Vagina (tissue), 2 donors: ENCODE measurements at regions not wholly inside any gene's neighbourhood (a gene's known extent, or its start where the extent isn't known, plus 50 kb on each side); places are given as distances from the start of the nearest gene placed in this dataset.
"Not testable (repeated sequence)": the region's sequence is repeated elsewhere in the genome, so short reads cannot be mapped to it uniquely, and the experiment has no call there.

Source experiments
- DNase-seq, 2 donors: peaks; one replicate each; pipeline ENCODE4 v3.0.0-alpha.2; 2017; ENCODE audit errors: extremely low spot score in 2 of 2
- H3K27ac ChIP-seq: fragments of 200-600 bp; sonication (generic); one replicate; pipeline ENCODE4 v1.5.1; 2019
- H3K27me3 ChIP-seq: fragments of 200-600 bp; sonication (generic); one replicate; pipeline ENCODE4 v1.5.1; 2019
- H3K36me3 ChIP-seq, 2 donors: fragments of 200-600 bp; sonication (generic); one replicate each; pipeline ENCODE4 v1.5.1; 2017 to 2019
- H3K4me1 ChIP-seq: fragments of 200-600 bp; sonication (generic); one replicate; pipeline ENCODE4 v1.5.1; 2019
- H3K4me3 ChIP-seq, 2 donors: fragments of 200-600 bp; sonication (generic); 1 replicate in 1 of 2; 2 replicates in 1 of 2; pipeline ENCODE4 v1.5.1; 2016 to 2019
- H3K9me3 ChIP-seq: fragments of 200-600 bp; sonication (generic); one replicate; pipeline ENCODE4 v1.5.1; 2019
- POLR2A ChIP-seq, 2 donors: fragments of 450-650 bp; IDR thresholded peaks; one replicate each; pipeline ENCODE4 v1.6.1; 2017; ENCODE audit warnings: antibody characterized with exemption in 2 of 2, mild to moderate bottlenecking in 2 of 2, moderate library complexity in 2 of 2
- POLR2AphosphoS5 ChIP-seq, 2 donors: sonication (generic); formaldehyde crosslinking; IDR thresholded peaks; one replicate each; pipeline ENCODE4 v1.9.0; 2017; ENCODE audit warnings: antibody characterized with exemption in 2 of 2, mild to moderate bottlenecking in 2 of 2, low read depth in 1 of 2; ENCODE audit not compliant: insufficient read depth in 1 of 2
- intact Hi-C: fragments of 100-400 bp; cut with DNase I; formaldehyde crosslinking; loops from one replicate; pipeline ENCODE4 v1.15.1; 2023
- TF ChIP-seq, protein P1 (sequence below), 3 experiments: fragments of 450-650 bp in 2 of 3; fragments of 200-600 bp in 1 of 3; sonication (generic) in 1 of 3; IDR thresholded peaks; one replicate each; pipeline ENCODE4 v1.5.1; 2017 to 2019; ENCODE audit warnings: antibody characterized with exemption in 3 of 3, mild to moderate bottlenecking in 2 of 3, moderate library complexity in 2 of 3

DNA sequence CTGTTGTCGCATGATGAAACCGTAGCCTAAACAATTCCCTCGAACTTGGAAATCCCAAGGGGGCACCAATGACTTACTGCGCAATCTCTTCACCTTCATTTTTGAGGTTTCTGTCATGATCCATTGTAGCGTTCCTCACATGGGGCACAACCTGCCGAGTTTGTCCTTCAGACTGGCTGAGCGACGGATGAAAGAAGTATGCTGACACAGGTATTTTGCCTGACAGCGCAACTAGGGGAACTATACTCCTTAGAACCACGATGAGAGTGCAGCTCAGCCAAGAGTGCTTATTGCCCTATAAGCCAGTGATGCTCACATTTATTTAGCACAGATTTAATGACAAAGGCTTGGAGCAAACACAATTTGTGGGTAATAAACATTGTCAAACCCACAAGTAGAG, 106.3 kb upstream of the ZNF267 start:
- H3K4me3 ChIP-seq = no peak overlapping the region
- H3K36me3 ChIP-seq = peaks cover 0 to 28% of the 10 kb centered on the region in 2 donors
- no peak overlapping the region for H3K27ac ChIP-seq
- TF ChIP-seq POLR2AphosphoS5 (IDR thresholded peaks at IDR 0.05; ENCODE audit: insufficient read depth in 1 of 2, low read depth in 1 of 2) (no peak), POLR2A (IDR thresholded peaks at IDR 0.05) (no peak)
- TF ChIP-seq, protein P1, sequence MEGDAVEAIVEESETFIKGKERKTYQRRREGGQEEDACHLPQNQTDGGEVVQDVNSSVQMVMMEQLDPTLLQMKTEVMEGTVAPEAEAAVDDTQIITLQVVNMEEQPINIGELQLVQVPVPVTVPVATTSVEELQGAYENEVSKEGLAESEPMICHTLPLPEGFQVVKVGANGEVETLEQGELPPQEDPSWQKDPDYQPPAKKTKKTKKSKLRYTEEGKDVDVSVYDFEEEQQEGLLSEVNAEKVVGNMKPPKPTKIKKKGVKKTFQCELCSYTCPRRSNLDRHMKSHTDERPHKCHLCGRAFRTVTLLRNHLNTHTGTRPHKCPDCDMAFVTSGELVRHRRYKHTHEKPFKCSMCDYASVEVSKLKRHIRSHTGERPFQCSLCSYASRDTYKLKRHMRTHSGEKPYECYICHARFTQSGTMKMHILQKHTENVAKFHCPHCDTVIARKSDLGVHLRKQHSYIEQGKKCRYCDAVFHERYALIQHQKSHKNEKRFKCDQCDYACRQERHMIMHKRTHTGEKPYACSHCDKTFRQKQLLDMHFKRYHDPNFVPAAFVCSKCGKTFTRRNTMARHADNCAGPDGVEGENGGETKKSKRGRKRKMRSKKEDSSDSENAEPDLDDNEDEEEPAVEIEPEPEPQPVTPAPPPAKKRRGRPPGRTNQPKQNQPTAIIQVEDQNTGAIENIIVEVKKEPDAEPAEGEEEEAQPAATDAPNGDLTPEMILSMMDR (IDR thresholded peaks at IDR 0.05) = no peak
- intact Hi-C loops = no loop called here
- peaks cover 65% of the 10 kb centered on the region for H3K9me3 ChIP-seq
- H3K4me1 ChIP-seq = no peaks in the 10 kb centered on the region
- no peak for DNase-seq
- H3K27me3 ChIP-seq = no peaks in the 10 kb centered on the region

DNA sequence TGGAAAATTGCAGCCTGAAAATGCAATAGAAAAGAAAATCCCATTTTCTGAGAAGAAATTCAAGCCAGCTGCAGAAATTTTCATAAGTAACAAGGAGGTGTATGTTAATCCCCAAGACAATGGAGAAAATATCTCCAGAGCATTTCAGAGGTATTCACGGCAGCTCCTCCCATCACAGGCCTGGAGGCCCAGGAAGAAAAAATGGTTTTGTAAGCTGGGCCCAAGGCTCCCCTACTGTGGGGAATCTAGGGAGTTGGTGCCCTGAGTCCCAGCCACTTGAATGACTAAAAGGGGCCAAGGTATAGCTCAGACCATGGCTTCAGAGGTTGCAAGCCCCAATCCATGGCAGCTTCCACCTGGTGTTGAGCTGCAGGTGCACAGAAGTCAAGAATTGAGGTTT, 93.3 kb upstream of the ZNF267 start:
- TF ChIP-seq POLR2A (IDR thresholded peaks at IDR 0.05) (no peak), POLR2AphosphoS5 (IDR thresholded peaks at IDR 0.05; ENCODE audit: insufficient read depth in 1 of 2, low read depth in 1 of 2) (no peak)
- TF ChIP-seq, protein P1 (IDR thresholded peaks at IDR 0.05) = no peak
- no peaks in the 10 kb centered on the region for H3K27me3 ChIP-seq
- H3K9me3 ChIP-seq = peaks cover 44% of the 10 kb centered on the region
- H3K4me1 ChIP-seq = no peaks in the 10 kb centered on the region
- H3K27ac ChIP-seq = no peak overlapping the region
- no peak overlapping the region for H3K4me3 ChIP-seq
- DNase-seq = no peak
- intact Hi-C loops = no loop called here
- no peaks in the 10 kb centered on the region for H3K36me3 ChIP-seq

DNA sequence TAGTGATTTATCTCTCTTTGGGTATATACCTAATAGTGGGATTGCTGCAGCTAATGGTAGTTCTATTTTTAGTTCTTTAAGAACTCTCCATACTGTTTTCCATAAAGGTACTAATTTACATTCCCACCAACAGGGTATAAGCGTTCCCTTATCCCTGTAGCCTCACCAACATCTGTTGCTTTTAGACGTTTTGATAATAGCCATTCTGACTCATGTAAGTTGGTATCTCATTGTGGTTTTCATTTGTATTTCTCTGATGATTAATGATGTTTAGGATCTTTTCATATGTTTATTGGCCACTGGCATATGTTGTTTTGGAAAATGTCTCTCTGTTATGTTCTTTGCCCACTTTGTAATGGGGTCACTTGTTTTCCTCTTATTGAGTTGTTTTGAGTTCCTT, 88.5 kb upstream of the ZNF267 start:
- no peak for TF ChIP-seq POLR2AphosphoS5 (IDR thresholded peaks at IDR 0.05; ENCODE audit: insufficient read depth in 1 of 2, low read depth in 1 of 2)
- TF ChIP-seq POLR2A (IDR thresholded peaks at IDR 0.05) = no peak
- TF ChIP-seq, protein P1 (IDR thresholded peaks at IDR 0.05) = no peak
- DNase-seq = no peak
- Histone ChIP-seq H3K4me1 (no peaks in the 10 kb centered on the region), H3K9me3 (peaks cover 21% of the 10 kb centered on the region), H3K36me3 (no peaks in the 10 kb centered on the region), H3K27ac (no peak overlapping the region), H3K4me3 (no peak overlapping the region), H3K27me3 (no peaks in the 10 kb centered on the region)
- intact Hi-C loops = no loop called here

DNA sequence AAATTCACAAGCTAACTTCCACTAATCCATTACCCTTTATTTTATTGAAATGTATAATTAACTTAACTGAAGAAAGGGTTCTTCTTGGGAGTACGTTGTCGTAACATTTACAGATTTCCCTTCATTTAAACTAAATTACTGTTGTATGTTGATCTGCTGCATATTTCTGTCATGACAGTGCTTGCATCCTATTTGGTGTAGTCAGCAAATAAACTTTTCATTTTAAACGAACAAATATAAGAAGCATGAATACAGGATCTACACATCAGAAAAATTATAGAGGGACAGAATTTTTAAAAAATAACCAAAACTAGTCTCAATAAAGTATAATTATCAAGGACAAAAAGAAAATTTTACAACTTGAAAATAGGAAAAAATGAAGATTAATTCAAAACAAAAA, 66.5 kb upstream of the ZNF267 start:
- intact Hi-C loops = no loop called here
- Histone ChIP-seq H3K4me1 (no peaks in the 10 kb centered on the region), H3K9me3 (no peaks in the 10 kb centered on the region), H3K27ac (no peak overlapping the region), H3K27me3 (no peaks in the 10 kb centered on the region), H3K36me3 (no peaks in the 10 kb centered on the region), H3K4me3 (no peak overlapping the region)
- DNase-seq = no peak
- TF ChIP-seq POLR2A (IDR thresholded peaks at IDR 0.05) (no peak), POLR2AphosphoS5 (IDR thresholded peaks at IDR 0.05; ENCODE audit: insufficient read depth in 1 of 2, low read depth in 1 of 2) (no peak)
- TF ChIP-seq, protein P1 (IDR thresholded peaks at IDR 0.05) = no peak

DNA sequence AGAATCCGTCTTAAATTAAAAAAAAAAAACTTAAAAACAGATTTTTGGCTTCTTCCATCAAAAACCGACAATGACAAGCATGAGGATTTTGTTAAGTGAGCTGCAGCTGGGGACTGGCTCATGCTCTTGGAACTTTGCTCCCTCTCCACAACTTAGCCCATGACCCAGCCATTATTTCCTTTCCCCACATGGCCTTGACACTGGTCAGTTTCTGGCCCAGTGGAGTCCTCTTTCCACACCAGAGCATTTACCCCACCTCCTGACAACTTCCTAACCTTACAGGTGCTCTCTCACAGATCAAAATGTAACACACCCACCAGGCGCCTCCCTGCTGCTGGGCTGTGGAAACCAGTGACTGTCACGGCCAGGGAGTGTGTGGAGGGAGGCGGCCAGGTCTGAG, 62.7 kb upstream of the ZNF267 start:
- Histone ChIP-seq H3K27ac (no peak overlapping the region), H3K27me3 (no peaks in the 10 kb centered on the region), H3K4me1 (no peaks in the 10 kb centered on the region), H3K9me3 (no peaks in the 10 kb centered on the region), H3K36me3 (no peaks in the 10 kb centered on the region), H3K4me3 (no peak overlapping the region)
- no peak for TF ChIP-seq POLR2AphosphoS5 (IDR thresholded peaks at IDR 0.05; ENCODE audit: insufficient read depth in 1 of 2, low read depth in 1 of 2)
- TF ChIP-seq POLR2A (IDR thresholded peaks at IDR 0.05) = no peak
- TF ChIP-seq, protein P1 (IDR thresholded peaks at IDR 0.05) = no peak
- intact Hi-C loops = no loop called here
- no peak for DNase-seq

DNA sequence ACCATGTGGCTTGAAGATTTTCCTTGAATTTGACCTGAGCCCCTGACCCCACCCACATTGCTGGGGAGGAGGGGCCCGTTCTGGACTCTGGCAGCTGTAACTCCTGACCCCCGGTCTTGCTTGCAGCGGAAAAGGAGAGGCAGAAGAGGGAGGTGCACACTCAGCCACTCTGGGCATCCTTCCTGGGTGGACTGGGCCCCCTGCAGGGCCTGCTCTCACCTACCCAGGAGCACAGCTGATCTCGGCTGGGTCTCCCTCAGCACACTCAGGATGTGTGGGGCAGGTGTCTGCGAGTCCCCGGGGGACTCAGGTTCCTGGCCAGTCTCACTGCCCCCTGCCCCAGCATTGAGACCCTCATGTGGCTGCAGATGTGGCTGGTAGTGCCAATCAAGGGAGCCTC, 57.5 kb upstream of the ZNF267 start:
- H3K4me3 ChIP-seq, intact Hi-C loops, H3K9me3 ChIP-seq, H3K27ac ChIP-seq, H3K4me1 ChIP-seq, H3K36me3 ChIP-seq, H3K27me3 ChIP-seq, DNase-seq: not testable (repeated sequence)
